B cell (primary cell): ENCODE measurements at regions not wholly inside any gene's neighbourhood (a gene's known extent, or its start where the extent isn't known, plus 50 kb on each side); places are given as distances from the start of the nearest gene placed in this dataset.

Experiments used
- CTCF ChIP-seq: fragments of 200-600 bp; IDR thresholded peaks from one replicate; pipeline ENCODE4 v1.8.0; 2022; ENCODE audit warnings: antibody characterized with exemption, mild to moderate bottlenecking
- EZH2 ChIP-seq: IDR thresholded peaks from 2 replicates; pipeline ENCODE4 v1.6.1; 2012; ENCODE audit warnings: borderline replicate concordance, low read depth, mild to moderate bottlenecking, moderate library complexity, low read length; ENCODE audit not compliant: insufficient read depth, poor library complexity, severe bottlenecking

- TF ChIP-seq EZH2 (no peak), CTCF (no peak)
These were observed 552.3 kb downstream of the PRDM9 start for GRCh38 chr5:24059716-24060115.
